HEK293T (cell line): ENCODE measurements at regions not wholly inside any gene's neighbourhood (a gene's known extent, or its start where the extent isn't known, plus 50 kb on each side); places are given as distances from the start of the nearest gene placed in this dataset.
"Not testable (repeated sequence)": the region's sequence is repeated elsewhere in the genome, so short reads cannot be mapped to it uniquely, and the experiment has no call there.

Experiments used
- CTCF ChIA-PET: fragments of 350-600 bp; formaldehyde crosslinking; extraction: SDS; loops from one replicate; lab custom pipeline; 2021; ENCODE audit warnings: antibody characterized with exemption, inconsistent platforms; lab: Yijun Ruan, JAX
- POLR2A ChIA-PET: fragments of 350-600 bp; formaldehyde crosslinking; extraction: SDS; loops from one replicate; lab custom pipeline; 2020; ENCODE audit warnings: antibody characterized with exemption, inconsistent platforms; lab: Yijun Ruan, JAX
- DNase-seq: peaks from one replicate; pipeline ENCODE4 v3.0.0; 2012; ENCODE audit warnings: mixed read lengths; ENCODE audit errors: extremely low spot score
- ARNT ChIP-seq: fragments of 450-650 bp; IDR thresholded peaks from 2 replicates; pipeline ENCODE4 v1.6.1; 2017; ENCODE audit warnings: mild to moderate bottlenecking
- BHLHE40 ChIP-seq: fragments of 450-650 bp; IDR thresholded peaks from 2 replicates; pipeline ENCODE4 v1.6.1; 2016; ENCODE audit warnings: mild to moderate bottlenecking, moderate library complexity, borderline replicate concordance
- CTBP1 ChIP-seq: fragments of 450-650 bp; IDR thresholded peaks from 2 replicates; pipeline ENCODE4 v1.6.1; 2016; ENCODE audit warnings: borderline replicate concordance
- ELF4 ChIP-seq: fragments of 450-650 bp; IDR thresholded peaks from 2 replicates; pipeline ENCODE4 v1.6.1; 2017; ENCODE audit warnings: antibody characterized with exemption
- FOXA1 ChIP-seq: fragments of 450-650 bp; IDR thresholded peaks from 2 replicates; pipeline ENCODE4 v1.6.1; 2016; ENCODE audit warnings: mild to moderate bottlenecking
- FOXK2 ChIP-seq: fragments of 450-650 bp; IDR thresholded peaks from 2 replicates; pipeline ENCODE4 v1.6.1; 2016; ENCODE audit warnings: mild to moderate bottlenecking
- FOXM1 ChIP-seq: fragments of 450-650 bp; IDR thresholded peaks from 2 replicates; pipeline ENCODE4 v1.6.1; 2017; ENCODE audit warnings: mild to moderate bottlenecking, borderline replicate concordance
- HDGF ChIP-seq: fragments of 450-650 bp; IDR thresholded peaks from 2 replicates; pipeline ENCODE4 v1.6.1; 2017; ENCODE audit warnings: antibody characterized with exemption, borderline replicate concordance
- L3MBTL2 ChIP-seq: fragments of 450-650 bp; conservative IDR thresholded peaks from 2 replicates; pipeline ENCODE4 v1.6.1; 2016; ENCODE audit warnings: mild to moderate bottlenecking
- LEF1 ChIP-seq: fragments of 450-650 bp; IDR thresholded peaks from 2 replicates; pipeline ENCODE4 v1.6.1; 2017; ENCODE audit warnings: mild to moderate bottlenecking, borderline replicate concordance
- NFRKB ChIP-seq: fragments of 450-650 bp; IDR thresholded peaks from 2 replicates; pipeline ENCODE4 v1.6.1; 2016; ENCODE audit warnings: mild to moderate bottlenecking, moderate library complexity
- PKNOX1 ChIP-seq: fragments of 450-650 bp; IDR thresholded peaks from 2 replicates; pipeline ENCODE4 v1.6.1; 2016
- SP1 ChIP-seq: fragments of 450-650 bp; IDR thresholded peaks from 2 replicates; pipeline ENCODE4 v1.6.1; 2017
- SUZ12 ChIP-seq: fragments of 450-650 bp; IDR thresholded peaks from 2 replicates; pipeline ENCODE4 v1.6.1; 2016; ENCODE audit warnings: mild to moderate bottlenecking
- TARDBP ChIP-seq: fragments of 450-650 bp; IDR thresholded peaks from 2 replicates; pipeline ENCODE4 v1.6.1; 2016
- ZNF384 ChIP-seq: fragments of 450-650 bp; IDR thresholded peaks from 2 replicates; pipeline ENCODE4 v1.6.1; 2016

GRCh38 chr3:139122612-139123011 is 77.9 kb upstream of the PRR23C start:
- ChIA-PET CTCF (no interaction called here), POLR2A (no interaction called here)
- no peak for DNase-seq
- TF ChIP-seq PKNOX1 (no peak), FOXA1 (no peak), ELF4 (no peak), L3MBTL2 (no peak), SP1 (no peak), FOXM1 (no peak), NFRKB (no peak), ZNF384 (no peak), SUZ12 (no peak)

GRCh38 chr3:139123377-139124095 is 78.8 kb upstream of the PRR23C start:
- CTCF ChIA-PET = interaction anchor here (0.7 kb wide), 1 partner anchor 11 kb away, joined by 3 read pairs; no protein-coding TSS in a partner anchor
- TF ChIP-seq L3MBTL2 (no peak), PKNOX1 (no peak), FOXK2 (no peak), ARNT (no peak)
- POLR2A ChIA-PET = no interaction called here
- no peak for DNase-seq

GRCh38 chr3:139124197-139124596 is 79.5 kb upstream of the PRR23C start:
- no peak for TF ChIP-seq ELF4
- no peak for TF ChIP-seq BHLHE40
- no peak for TF ChIP-seq CTBP1
- TF ChIP-seq FOXA1 = no peak
- no peak for TF ChIP-seq FOXM1
- TF ChIP-seq HDGF = no peak
- CTCF ChIA-PET = interaction anchor here (0.7 to 0.8 kb wide), 2 partner anchors 12 kb away, joined by 3 to 4 read pairs; no protein-coding TSS in a partner anchor
- DNase-seq = no peak
- POLR2A ChIA-PET = no interaction called here

GRCh38 chr3:139127101-139127500 is 82.4 kb upstream of the PRR23C start:
- ChIA-PET CTCF (no interaction called here), POLR2A (no interaction called here)
- DNase-seq = no peak
- TF ChIP-seq TARDBP (no peak), PKNOX1 (no peak), CTBP1 (no peak), ARNT (no peak)

GRCh38 chr3:139127629-139128028 is 82.9 kb upstream of the PRR23C start:
- DNase-seq, POLR2A ChIA-PET, CTCF ChIA-PET: not testable (repeated sequence)

- ChIA-PET CTCF (no interaction called here), POLR2A (no interaction called here)
- TF ChIP-seq ARNT (no peak), L3MBTL2 (no peak), HDGF (no peak), FOXK2 (no peak), CTBP1 (no peak), LEF1 (no peak), ELF4 (no peak), NFRKB (no peak), SP1 (no peak), FOXA1 (no peak), TARDBP (no peak), FOXM1 (no peak), PKNOX1 (no peak), BHLHE40 (no peak), ZNF384 (no peak), SUZ12 (no peak)
- DNase-seq = no peak
These were observed 84.1 kb upstream of the PRR23C start for GRCh38 chr3:139128803-139129202.

GRCh38 chr3:139129892-139130291 is 85.2 kb upstream of the PRR23C start:
- DNase-seq = no peak
- CTCF ChIA-PET = interaction anchor here (1.3 kb wide), 1 partner anchor 18 kb away, joined by 4 read pairs; no protein-coding TSS in a partner anchor
- TF ChIP-seq HDGF (no peak), CTBP1 (no peak), BHLHE40 (no peak), FOXK2 (no peak), SUZ12 (no peak), TARDBP (no peak), FOXM1 (no peak), PKNOX1 (no peak), SP1 (no peak), ZNF384 (no peak), ARNT (no peak), L3MBTL2 (no peak), ELF4 (no peak)
- POLR2A ChIA-PET = no interaction called here
